Hepatocyte (in vitro differentiated cells): ENCODE measurements at regions not wholly inside any gene's neighbourhood (a gene's known extent, or its start where the extent isn't known, plus 50 kb on each side); places are given as distances from the start of the nearest gene placed in this dataset.

Experiments
- CTCF ChIP-seq: fragments of 200-600 bp; sonication (generic); IDR thresholded peaks from 2 replicates; pipeline ENCODE4 v1.5.1; 2016; ENCODE audit warnings: antibody characterized with exemption, mild to moderate bottlenecking; ENCODE audit not compliant: poor library complexity
- EZH2 ChIP-seq: fragments of 200-600 bp; sonication (generic); IDR thresholded peaks from 2 replicates; pipeline ENCODE4 v1.6.1; 2016; ENCODE audit warnings: antibody characterized with exemption, mild to moderate bottlenecking, borderline replicate concordance
- EZH2phosphoT487 ChIP-seq: fragments of 200-600 bp; sonication (generic); IDR thresholded peaks from one replicate; pipeline ENCODE4 v1.6.1; 2018; ENCODE audit warnings: antibody characterized with exemption, mild to moderate bottlenecking, low read depth, moderate library complexity; ENCODE audit not compliant: unreplicated experiment, severe bottlenecking

DNA sequence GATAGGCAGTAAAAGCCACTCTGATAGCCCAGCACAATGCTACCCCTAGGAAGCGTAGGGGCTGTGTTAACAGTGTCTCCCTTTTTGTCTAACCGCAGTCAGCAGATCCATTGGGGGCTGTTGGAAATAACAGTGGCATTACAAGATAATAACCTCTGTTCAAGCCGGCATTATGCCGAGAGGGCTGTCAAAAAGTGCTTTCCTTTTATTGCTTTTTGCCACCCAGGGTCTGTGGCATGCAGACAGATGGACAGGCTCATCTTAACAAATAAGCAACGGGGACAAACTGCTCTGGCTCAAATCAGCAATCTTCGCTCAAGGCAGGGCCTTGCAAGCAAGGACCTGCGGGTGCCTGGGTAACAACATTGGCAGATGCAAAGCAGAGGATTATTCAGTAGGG lies 123.3 kb downstream of the TLR4 start:
- TF ChIP-seq EZH2: no peak
- no peak for TF ChIP-seq CTCF
- no peak for TF ChIP-seq EZH2phosphoT487
